ENCODE measurements at regions not wholly inside any gene's neighbourhood (a gene's known extent, or its start where the extent isn't known, plus 50 kb on each side); places are given as distances from the start of the nearest gene placed in this dataset.

- TF ChIP-seq, protein P1, sequence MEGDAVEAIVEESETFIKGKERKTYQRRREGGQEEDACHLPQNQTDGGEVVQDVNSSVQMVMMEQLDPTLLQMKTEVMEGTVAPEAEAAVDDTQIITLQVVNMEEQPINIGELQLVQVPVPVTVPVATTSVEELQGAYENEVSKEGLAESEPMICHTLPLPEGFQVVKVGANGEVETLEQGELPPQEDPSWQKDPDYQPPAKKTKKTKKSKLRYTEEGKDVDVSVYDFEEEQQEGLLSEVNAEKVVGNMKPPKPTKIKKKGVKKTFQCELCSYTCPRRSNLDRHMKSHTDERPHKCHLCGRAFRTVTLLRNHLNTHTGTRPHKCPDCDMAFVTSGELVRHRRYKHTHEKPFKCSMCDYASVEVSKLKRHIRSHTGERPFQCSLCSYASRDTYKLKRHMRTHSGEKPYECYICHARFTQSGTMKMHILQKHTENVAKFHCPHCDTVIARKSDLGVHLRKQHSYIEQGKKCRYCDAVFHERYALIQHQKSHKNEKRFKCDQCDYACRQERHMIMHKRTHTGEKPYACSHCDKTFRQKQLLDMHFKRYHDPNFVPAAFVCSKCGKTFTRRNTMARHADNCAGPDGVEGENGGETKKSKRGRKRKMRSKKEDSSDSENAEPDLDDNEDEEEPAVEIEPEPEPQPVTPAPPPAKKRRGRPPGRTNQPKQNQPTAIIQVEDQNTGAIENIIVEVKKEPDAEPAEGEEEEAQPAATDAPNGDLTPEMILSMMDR (IDR thresholded peaks at IDR 0.05; ENCODE audit: partially characterized antibody, unreplicated experiment), result no peak
- no peak overlapping the region for H3K27ac Mint-ChIP-seq (ENCODE audit: unreplicated experiment)
- peaks cover 14% of the 10 kb centered on the region for H3K36me3 Mint-ChIP-seq (ENCODE audit: unreplicated experiment)
- H3K9me3 Mint-ChIP-seq (ENCODE audit: unreplicated experiment), result peaks cover 5% of the 10 kb centered on the region
- no peak for DNase-seq
- no peaks in the 10 kb centered on the region for H3K27me3 Mint-ChIP-seq (ENCODE audit: unreplicated experiment)
- H3K4me1 Mint-ChIP-seq (ENCODE audit: low read depth, unreplicated experiment), result peaks cover 2% of the 10 kb centered on the region
- no peak overlapping the region for H3K4me3 Mint-ChIP-seq (ENCODE audit: unreplicated experiment)
Measured at GRCh38 chr10:128443925-128444518, 317.8 kb upstream of the MKI67 start.

DNA sequence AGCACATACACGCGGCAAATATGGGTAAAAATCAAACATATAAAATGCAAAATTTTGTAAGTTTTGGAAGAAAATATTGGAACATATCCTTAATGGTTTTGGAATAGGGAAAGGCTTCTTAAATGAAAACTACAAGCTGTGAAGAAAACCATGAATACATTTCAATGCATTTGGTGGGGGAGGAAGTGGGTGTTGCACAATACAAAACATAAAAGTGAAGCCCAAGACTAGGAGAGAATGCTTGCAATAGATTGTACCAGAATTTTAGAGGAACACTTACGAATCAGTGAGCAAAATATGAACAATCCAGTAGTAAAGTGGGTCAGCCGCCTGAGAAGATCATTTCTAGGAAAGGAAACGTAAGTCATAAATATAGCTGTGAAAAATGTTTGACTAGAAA, 322.6 kb upstream of the MKI67 start:
- TF ChIP-seq, protein P1 (IDR thresholded peaks at IDR 0.05; ENCODE audit: partially characterized antibody, unreplicated experiment), result no peak
- H3K27ac Mint-ChIP-seq (ENCODE audit: unreplicated experiment), result no peak overlapping the region
- H3K4me3 Mint-ChIP-seq (ENCODE audit: unreplicated experiment), result no peak overlapping the region

DNA sequence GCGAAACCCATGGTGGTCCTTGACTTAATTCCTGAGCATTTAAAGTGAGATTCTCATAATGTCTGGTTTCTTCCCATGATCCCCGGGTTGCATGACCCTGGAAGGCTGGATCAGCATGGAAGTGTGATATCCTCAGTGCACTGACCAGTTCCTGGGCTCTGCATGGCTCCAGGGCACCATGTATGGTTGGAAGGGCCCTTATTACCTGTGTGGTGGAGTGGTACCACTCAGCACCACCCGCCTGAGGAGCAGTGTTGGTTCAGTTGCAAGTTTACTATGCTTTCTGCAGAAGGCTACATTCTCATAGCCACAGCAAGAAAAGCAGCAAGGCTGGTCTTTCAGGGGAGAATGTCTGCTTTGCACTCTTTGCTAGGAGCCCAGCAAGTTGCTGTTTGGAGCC, 325.7 kb upstream of the MKI67 start:
- no peaks in the 10 kb centered on the region for H3K9me3 Mint-ChIP-seq (ENCODE audit: unreplicated experiment)
- H3K4me3 Mint-ChIP-seq (ENCODE audit: unreplicated experiment), result no peak overlapping the region
- no peak for DNase-seq
- TF ChIP-seq, protein P1 (IDR thresholded peaks at IDR 0.05; ENCODE audit: partially characterized antibody, unreplicated experiment), result no peak
- H3K4me1 Mint-ChIP-seq (ENCODE audit: low read depth, unreplicated experiment), result no peaks in the 10 kb centered on the region
- no peak overlapping the region for H3K27ac Mint-ChIP-seq (ENCODE audit: unreplicated experiment)
- H3K27me3 Mint-ChIP-seq (ENCODE audit: unreplicated experiment), result no peaks in the 10 kb centered on the region
- peaks cover 8% of the 10 kb centered on the region for H3K36me3 Mint-ChIP-seq (ENCODE audit: unreplicated experiment)

More for the DNA sequence above, 322.6 kb upstream of the MKI67 start:
- no peak for DNase-seq
- H3K27me3 Mint-ChIP-seq (ENCODE audit: unreplicated experiment), result no peaks in the 10 kb centered on the region
- H3K9me3 Mint-ChIP-seq (ENCODE audit: unreplicated experiment), result no peaks in the 10 kb centered on the region
- peaks cover 8% of the 10 kb centered on the region for H3K36me3 Mint-ChIP-seq (ENCODE audit: unreplicated experiment)
- no peaks in the 10 kb centered on the region for H3K4me1 Mint-ChIP-seq (ENCODE audit: low read depth, unreplicated experiment)

GRCh38 chr10:128456271-128456670, 330.0 kb upstream of the MKI67 start:
- Mint-ChIP-seq H3K4me1 (ENCODE audit: low read depth, unreplicated experiment) (peaks cover 2% of the 10 kb centered on the region), H3K4me3 (ENCODE audit: unreplicated experiment) (no peak overlapping the region), H3K27ac (ENCODE audit: unreplicated experiment) (no peak overlapping the region), H3K36me3 (ENCODE audit: unreplicated experiment) (peaks cover 3% of the 10 kb centered on the region), H3K9me3 (ENCODE audit: unreplicated experiment) (peaks cover 3% of the 10 kb centered on the region), H3K27me3 (ENCODE audit: unreplicated experiment) (peaks cover 7% of the 10 kb centered on the region)
- no peak for DNase-seq
- TF ChIP-seq, protein P1 (IDR thresholded peaks at IDR 0.05; ENCODE audit: partially characterized antibody, unreplicated experiment), result no peak

DNA sequence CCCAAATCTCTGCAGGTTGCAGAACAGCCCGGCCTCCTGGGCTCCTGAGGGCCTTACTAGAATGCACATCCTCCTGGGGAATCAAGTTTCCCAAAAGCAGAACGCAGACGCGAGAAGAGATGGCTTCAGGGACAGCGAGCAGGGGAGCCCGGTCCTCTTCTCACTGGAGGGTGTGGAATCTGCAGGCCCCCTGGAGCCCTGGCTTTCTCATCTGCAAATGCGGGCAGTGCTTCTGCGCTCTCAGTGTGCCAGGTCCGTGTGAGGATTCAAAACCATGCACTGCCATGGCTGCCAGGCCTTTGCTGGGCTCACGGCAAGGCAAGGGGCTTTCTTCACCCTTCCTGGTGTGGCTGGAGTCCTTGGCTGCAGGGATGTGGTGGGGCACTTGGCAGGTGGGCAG, 330.9 kb upstream of the MKI67 start:
- DNase-seq, result no peak
- Mint-ChIP-seq H3K36me3 (ENCODE audit: unreplicated experiment) (peaks cover 3% of the 10 kb centered on the region), H3K9me3 (ENCODE audit: unreplicated experiment) (peaks cover 5% of the 10 kb centered on the region), H3K27me3 (ENCODE audit: unreplicated experiment) (peaks cover 7% of the 10 kb centered on the region), H3K27ac (ENCODE audit: unreplicated experiment) (no peak overlapping the region), H3K4me1 (ENCODE audit: low read depth, unreplicated experiment) (peaks cover 5% of the 10 kb centered on the region), H3K4me3 (ENCODE audit: unreplicated experiment) (no peak overlapping the region)
- TF ChIP-seq, protein P1 (IDR thresholded peaks at IDR 0.05; ENCODE audit: partially characterized antibody, unreplicated experiment), result no peak
